Anterior cingulate cortex (tissue), 58 donors: ENCODE measurements at regions not wholly inside any gene's neighbourhood (a gene's known extent, or its start where the extent isn't known, plus 50 kb on each side); places are given as distances from the start of the nearest gene placed in this dataset.

Source experiments
- DNase-seq, 58 donors: peaks; one replicate each; lab custom pipeline; 2025; lab: John Stamatoyannopoulos, UW

DNA sequence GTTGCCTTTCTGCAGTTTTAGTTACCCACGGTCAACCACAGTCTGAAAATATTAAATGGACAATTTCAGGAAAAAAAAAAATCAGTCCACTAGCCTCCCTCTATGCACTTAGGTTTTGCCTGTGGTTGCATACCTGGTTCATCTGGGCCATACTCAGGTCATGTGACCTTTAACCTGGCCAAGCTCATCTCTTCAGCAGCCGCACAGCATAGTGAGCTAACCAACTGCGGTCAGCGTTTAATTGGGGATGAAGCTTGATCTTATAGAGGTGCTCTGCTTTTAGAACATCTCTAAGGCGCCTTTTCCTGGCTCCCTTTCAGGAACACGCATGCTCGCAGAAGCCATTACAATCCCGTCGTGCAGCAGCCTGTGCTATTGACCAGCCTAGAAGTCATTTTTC lies 177.2 kb upstream of the HMGA2 start:
- DNase-seq: no peak

DNA sequence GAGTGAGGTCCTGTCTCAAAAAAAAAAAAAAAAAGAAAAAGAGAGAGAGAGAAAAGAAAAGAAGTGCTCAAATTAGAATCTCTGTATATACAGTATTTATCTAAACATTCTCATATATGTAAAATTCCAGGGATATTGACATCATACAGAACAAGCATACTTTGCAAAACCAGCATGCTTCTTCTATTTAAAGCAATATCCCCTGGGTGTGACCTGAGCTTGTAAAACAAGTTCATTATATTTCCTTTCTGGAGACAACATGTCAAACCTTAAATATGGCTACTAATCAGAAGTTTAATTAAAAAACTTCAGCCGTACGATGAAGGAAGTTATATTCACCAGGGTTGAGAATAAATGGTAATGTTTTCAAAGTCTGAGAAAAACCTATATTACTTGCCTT lies 175.8 kb upstream of the HMGA2 start:
- DNase-seq: no peak

DNA sequence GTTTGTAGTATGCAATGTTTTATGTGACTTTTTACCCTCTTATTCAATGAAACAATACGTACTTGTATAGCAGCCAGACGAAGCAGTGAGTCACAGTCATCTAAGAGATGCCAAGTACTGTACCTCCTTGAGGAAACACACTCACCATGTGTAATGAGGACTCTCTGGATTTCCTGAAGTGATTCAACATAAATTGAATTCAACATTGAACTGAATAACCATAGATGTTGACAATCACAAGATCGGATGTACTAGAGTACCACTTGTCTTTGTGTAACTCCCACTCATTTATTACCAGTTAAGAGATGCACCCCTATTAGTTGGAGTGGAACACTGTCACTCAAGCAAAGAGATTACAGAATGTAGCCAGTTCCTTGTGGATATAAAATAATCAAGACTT lies 175.2 kb upstream of the HMGA2 start:
- peak in 1 of 58 donors; percentile 1 for DNase-seq

GRCh38 chr12:65651060-65651459 lies 173.2 kb upstream of the HMGA2 start:
- DNase-seq: no peak

DNA sequence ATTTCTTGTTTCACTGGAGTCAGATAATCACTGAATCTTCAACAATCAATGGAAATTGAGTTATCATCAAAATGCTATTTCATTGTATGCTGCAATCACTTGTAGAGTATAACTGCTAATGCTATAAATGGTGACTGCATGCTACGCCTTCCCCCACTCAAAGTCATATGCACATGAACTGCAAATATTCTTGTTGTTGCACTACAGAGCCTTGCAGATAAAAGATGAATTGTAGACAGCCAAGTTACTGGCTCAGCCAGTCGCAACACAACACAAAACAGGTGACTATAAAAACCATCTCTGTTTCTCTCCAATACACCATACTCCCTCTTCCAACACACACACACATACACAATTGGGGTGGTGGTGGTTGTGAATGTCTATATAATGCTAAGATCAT lies 171.0 kb upstream of the HMGA2 start:
- no peak for DNase-seq

GRCh38 chr12:65653946-65654629 lies 170.2 kb upstream of the HMGA2 start:
- no peak for DNase-seq

DNA sequence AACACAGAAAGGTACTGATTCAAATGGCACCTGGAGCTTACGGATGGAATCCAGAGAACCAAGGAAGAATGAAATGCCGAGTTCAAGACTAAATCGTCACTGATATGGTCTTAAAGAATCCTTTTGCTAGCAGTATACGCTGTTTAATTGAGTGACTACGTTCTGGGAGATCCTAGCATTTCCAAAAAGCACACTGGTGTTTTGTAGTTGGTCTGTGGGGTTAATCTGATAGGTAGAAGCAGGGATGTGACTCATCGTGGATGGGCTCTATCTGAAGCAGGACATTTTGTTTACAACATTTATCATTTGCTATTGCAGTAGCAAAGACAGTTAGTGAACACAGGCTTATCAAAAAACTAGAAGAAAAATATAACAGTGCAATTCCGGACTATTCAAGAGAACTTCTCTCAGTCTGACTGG lies 169.2 kb upstream of the HMGA2 start:
- DNase-seq: no peak

DNA sequence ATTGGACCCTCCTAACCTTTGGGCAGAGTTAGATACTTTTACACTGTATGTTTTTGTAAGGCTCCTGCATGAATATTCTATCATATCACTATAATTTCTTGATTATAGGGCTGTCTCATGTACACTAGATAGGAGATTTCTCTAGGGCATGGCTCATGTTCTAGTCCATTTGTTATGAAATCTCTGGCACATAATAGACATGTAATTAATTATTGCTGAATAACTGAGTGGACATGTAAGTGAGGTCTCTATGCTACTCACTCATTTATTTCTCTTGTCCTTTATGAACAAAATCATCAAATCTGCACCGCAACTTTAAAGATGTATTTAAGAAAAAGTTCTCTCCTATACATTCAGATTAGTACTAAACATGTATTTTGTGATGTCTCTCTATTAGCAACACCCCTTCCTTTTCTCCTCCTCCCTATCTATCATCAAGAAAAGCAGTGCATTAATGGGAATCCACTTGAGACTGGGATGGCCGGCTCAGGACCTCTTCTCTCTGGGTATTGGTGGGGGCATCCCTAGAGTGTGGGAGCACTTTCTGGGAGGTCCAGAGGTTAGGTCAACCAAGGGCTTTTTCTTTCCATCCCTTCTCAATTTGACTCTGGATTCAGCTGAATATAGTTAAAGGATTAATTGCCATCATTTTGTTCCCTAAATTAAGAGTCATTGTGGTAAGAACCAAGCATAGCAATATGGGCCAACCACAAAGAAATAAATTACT lies 168.0 kb upstream of the HMGA2 start:
- no peak for DNase-seq

DNA sequence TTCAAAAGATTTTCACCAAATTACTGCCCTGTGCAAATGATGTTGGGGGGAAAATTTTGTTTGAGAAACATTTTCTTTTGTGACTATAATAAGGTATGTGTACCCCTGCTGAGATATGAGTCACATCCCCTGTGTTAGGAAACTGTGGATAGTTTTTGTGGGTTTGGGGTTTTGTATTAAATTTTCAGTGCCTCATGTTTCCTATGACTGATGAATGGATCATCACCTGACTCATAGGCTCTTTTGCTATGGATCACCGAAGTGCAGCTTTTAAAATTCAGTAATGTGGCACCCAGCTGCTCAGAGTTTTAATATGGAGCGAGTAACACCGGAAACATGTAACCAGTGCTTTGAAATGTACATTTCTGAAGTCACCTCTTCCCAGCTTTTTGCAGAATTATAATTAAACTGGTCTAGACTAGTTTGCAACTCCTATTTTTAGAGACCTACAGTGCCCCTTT lies 167.4 kb upstream of the HMGA2 start:
- no peak for DNase-seq

DNA sequence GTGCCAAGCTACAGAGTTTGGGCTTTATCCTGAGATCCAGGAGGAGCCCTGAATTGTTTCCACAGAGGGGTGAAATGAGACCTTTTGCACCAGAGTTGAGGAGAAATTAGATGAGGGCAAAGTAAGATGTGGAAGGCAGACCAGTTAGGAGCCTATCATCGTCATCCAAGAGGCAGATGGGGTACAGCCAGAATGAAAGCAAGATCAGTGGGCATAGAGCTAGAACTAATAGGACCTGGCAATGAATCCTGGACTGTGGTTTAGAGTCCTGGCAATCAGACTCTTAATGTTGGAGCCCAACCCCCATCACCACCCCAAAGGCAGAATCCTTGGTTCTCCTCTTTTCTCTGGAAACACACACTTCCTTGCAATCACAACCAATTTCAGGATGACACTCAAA lies 166.6 kb upstream of the HMGA2 start:
- DNase-seq: no peak

GRCh38 chr12:65658360-65658759 lies 165.9 kb upstream of the HMGA2 start:
- no peak for DNase-seq

- no peak for DNase-seq
Observed at GRCh38 chr12:65659681-65660080, 164.6 kb upstream of the HMGA2 start.

- DNase-seq: no peak
Observed at GRCh38 chr12:65660096-65660495, 164.2 kb upstream of the HMGA2 start.

- DNase-seq: no peak
Observed at GRCh38 chr12:65660836-65661235, 163.4 kb upstream of the HMGA2 start.

DNA sequence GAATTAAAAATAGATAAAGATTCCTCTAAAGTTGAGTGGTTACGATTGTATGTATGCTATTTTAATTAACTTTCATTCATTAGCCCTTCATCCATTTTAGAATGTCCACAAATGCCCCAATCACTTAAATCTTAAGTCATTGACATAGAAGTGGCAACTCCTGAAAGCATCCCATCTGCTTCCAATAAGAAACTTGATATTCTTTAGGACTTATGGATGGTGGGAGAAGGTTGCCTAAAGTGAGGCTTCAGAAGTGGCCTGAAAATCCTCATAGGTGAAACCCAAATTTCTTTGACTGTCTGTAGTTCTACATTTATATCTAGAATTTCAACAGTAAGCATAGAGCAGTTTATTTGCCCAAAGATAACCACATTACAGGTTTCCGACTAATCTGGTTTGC lies 161.7 kb upstream of the HMGA2 start:
- DNase-seq: no peak

GRCh38 chr12:65663097-65663496 lies 161.2 kb upstream of the HMGA2 start:
- DNase-seq: no peak

- no peak for DNase-seq
Observed at GRCh38 chr12:65663648-65664047, 160.6 kb upstream of the HMGA2 start.

DNA sequence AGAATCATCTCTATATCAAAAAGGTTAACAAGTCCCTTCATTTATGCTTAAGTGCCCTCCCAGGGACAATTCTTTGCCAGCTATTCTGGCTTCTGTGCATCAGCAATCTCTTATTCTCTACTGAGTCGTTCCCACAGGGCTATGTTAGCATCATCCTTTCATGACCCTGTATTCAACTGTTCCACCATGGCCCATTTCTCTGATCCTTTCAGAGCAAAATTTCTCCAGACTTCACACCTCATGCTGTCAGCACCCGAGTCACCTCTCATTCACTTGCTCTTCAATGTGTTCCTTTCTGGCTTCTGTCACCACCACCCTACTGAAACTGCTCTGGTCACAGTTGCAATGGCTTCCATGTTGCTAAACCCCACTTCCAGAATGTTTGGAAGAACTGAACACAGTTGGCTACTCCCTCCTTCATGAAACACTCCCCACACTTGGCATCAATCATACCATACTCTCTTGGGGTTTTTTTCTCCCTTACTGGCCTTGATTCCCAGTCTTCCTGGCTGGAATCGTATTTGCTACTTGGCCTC lies 159.5 kb upstream of the HMGA2 start:
- DNase-seq: no peak

- DNase-seq: no peak
Observed at GRCh38 chr12:65665817-65666216, 158.5 kb upstream of the HMGA2 start.

GRCh38 chr12:65666876-65667275 lies 157.4 kb upstream of the HMGA2 start:
- no peak for DNase-seq

DNA sequence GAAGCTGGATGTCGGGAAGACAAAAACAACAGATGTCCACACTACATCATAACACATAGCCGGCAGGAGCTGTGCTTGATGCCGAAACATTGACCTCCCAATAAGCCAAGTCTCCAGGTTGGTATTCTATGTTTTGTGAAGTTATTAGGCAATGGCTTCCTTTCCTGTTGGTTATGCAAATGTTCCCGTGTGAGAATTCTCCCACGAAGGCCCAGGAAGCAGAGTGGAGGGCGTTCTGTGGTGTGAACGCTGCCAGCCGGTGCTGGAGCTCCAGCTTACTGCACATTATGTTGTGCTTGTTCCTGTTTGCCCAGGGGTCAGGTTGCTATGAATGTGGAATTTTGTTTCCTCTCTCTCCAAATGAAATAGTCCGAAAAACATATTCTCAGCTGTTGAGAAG lies 156.4 kb upstream of the HMGA2 start:
- no peak for DNase-seq
